Stimulated activated CD4-positive, alpha-beta T cell treated with anti-CD3 and anti-CD28 coated beads, Interleukin-15, amount 100 ng/mL, for 48 hours (primary cell): ENCODE measurements at regions not wholly inside any gene's neighbourhood (a gene's known extent, or its start where the extent isn't known, plus 50 kb on each side); places are given as distances from the start of the nearest gene placed in this dataset.
A peak's percentile ranks its signal among the peaks of the same experiment; 100 is the strongest.
"Not testable (repeated sequence)": the region's sequence is repeated elsewhere in the genome, so short reads cannot be mapped to it uniquely, and the experiment has no call there.

Experiments
- DNase-seq, 2 donors: peaks; one replicate each; pipeline ENCODE4 v3.0.0-alpha.2; 2020; ENCODE audit warnings: low read depth in 2 of 2

GRCh38 chr7:131681961-131682360 lies 125.5 kb upstream of the PODXL start:
- no peak for DNase-seq

DNA sequence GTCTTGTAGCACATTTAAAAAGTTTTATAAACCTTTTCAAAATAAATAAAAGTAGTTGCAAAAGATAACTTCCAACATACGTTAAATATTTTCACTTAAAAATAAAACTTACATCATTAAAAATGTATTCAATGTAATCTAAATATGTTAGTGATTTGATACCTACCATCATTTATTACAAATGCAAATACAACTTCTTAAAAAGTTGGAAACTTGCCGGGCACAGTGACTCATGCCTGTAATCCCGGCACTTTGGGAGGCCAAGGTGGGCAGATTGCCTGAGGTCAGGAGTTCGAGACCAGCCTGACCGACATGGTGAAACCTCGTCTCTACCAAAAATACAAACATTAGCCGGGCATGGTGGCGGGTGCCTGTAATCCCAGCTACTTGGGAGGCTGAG lies 122.6 kb upstream of the PODXL start:
- not testable (repeated sequence) for DNase-seq

DNA sequence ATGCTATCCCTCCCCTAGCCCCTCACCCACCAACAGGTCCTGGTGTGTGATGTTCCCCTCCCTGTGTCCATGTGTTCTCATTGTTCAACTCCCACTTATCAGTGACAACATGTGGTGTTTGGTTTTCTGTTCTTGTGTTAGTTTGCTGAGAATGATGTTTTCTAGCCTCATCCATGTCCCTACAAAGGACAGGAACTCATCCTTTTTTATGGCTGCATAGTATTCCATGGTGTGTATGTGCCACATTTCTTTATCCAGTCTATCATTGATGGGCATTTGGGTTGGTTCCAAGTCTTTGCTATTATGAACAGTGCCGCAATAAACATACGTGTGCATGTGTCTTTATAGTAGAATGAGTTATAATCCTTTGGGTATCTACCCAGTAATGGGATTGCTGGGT lies 120.4 kb upstream of the PODXL start:
- not testable (repeated sequence) for DNase-seq

DNA sequence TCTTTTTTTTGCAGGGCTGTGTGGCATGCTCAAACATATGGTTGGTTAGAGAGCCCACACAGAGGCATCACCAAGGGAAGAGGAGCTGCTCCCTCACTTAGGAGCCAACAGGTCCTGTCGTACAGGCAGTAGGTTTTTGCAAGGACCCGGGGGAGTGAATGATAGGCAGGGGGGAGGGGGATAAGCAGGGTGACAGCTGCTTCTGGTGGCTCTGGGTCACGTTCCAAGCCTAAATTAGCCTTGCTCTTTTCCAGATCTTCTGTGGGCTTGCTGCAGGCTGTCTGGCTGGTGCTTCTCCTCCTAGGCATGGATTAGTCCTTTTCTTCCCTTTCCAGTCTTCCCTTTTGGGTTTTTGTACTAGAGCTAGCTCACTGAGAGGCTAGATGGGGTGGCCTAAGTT lies 117.7 kb upstream of the PODXL start:
- no peak for DNase-seq

DNA sequence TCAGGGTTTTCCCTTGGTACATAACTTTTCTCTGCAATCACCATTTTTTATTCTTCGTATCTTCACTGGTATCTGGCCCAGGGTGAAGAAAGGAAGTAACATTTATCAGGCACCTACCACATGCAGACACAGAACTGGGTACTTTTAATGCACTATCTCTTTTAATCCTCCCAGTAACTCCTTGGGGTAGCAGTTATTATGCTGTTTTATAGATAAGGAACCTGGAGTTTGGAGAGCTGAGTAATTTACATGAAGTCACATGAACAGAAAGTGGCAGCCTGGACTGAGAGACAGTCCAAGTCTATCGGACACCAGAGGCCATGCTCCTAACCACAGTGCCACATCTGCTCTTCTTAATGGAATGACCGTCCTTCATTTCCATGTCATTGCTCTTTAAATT lies 117.1 kb upstream of the PODXL start:
- no peak for DNase-seq

DNA sequence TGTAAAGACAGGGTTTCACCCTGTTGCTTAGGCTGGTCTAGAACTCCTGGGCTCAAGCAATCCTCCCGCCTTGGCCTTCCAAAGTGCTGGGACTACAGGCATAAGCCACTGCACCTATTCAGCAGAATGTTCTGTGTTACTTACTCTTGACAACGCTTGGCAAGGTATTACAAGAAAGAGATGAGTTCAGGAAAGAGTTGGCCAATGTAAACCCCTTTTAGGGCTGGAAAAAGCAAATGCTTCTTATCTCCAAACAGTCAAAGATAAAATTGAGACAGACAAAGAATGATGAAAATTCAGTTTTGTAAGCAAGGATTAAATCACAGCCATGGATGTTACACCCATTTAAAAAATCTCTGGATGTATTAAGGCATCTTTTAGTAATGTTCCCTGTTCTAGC lies 114.0 kb upstream of the PODXL start:
- DNase-seq, result no peak

DNA sequence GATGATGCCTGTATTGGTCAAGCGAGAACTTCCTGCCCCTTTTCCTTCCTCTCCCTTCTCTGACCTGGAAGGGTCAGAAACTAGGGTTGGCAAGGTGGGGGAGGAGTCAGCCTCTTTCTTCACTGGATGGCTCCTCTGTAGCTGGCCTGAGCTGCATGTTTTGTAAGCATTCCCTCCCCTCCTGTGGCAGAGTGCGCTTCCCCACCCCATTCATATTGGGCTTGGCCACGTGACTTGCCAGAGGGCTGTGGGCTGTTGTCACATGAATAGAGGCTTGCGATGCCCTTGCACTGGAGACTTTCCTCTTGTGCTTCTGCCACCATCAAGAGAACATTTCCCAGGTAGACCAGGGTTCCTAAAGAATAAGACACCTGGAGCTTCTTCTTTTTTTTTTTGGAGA lies 111.3 kb upstream of the PODXL start:
- no peak for DNase-seq

GRCh38 chr7:131665021-131665420 lies 108.6 kb upstream of the PODXL start:
- no peak for DNase-seq

DNA sequence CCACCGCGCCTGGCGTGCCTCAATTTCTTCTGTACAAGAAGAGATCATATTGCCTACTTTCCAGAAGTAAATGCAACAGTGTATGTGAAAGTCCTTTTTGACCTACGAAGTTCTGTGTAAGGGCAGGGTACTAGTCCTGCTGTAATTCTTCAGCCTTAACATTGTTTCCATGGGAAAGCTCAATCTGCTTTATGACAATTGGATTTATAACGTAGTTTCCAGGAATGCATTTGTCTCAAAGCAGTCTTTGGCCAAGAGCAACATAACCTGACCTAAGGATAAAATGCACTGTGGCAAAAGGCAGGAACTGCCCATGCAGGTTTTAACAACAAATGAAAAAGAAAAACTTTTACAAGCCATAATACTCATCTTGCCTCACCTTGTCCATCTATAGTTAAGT lies 108.1 kb upstream of the PODXL start:
- no peak for DNase-seq

- not testable (repeated sequence) for DNase-seq
Measured at GRCh38 chr7:131662301-131662873, 106.0 kb upstream of the PODXL start.

GRCh38 chr7:131657881-131658280 lies 101.5 kb upstream of the PODXL start:
- DNase-seq, result no peak

DNA sequence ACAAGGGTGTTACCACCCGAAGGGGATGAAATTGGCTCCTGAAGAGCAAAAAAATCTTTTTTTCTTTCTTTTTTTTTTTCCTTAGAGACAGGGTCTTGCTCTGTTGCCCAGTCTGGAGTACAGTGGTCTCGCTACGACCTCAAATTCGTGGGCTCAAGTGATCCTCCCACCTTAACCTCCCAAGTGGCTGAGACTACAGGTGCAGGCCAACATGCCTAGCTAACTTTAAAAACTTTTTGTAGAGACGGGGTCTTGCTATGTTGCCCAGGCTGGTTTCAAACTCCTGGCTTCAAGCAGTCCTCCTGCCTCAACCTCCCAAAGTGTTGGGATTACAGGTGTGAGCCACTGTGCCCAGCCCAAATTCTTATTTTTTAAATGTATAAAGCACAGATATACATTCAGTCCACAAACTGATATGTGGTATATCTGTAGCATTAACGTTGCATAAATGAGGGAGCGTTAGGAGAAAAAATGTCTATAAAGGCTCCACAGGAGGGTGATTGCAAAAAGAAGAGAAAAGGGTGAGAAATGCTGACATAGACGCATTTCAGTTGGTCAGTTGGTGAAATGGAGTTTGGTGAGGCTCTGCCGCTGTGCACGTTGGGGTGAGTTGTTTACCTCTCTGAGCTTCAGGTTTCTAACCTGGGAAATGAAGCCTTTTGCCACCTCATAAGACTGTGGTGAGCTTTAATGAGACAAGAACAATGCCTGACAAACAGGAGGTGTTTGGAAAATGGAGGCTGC lies 100.7 kb upstream of the PODXL start:
- DNase-seq, result no peak

DNA sequence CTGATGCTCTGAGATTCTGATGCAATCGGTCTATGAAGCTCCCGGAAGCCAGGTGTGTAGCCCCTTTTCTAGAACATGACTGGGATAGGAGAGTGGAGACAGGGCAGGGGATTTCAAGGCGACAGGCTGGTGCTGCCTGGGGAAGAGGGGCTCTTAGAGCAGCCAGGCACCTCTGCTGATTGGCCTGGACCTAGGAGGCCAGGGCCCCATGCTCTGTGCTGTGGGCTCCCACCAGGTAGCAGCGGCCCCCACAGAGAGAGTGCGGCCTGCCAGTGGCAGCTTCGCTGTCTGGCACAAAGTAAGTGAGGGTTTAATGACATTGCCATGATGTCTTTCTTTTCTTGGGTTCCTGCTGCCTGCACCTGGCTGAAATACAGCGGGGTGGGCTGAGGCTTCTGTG lies 99.4 kb upstream of the PODXL start:
- no peak for DNase-seq

GRCh38 chr7:131655447-131655846 lies 99.0 kb upstream of the PODXL start:
- DNase-seq, result no peak

- peak; percentile 60 to 78 for DNase-seq
Measured at GRCh38 chr7:131654668-131655326, 98.4 kb upstream of the PODXL start.

- DNase-seq, result no peak
Measured at GRCh38 chr7:131654249-131654558, 97.8 kb upstream of the PODXL start.

DNA sequence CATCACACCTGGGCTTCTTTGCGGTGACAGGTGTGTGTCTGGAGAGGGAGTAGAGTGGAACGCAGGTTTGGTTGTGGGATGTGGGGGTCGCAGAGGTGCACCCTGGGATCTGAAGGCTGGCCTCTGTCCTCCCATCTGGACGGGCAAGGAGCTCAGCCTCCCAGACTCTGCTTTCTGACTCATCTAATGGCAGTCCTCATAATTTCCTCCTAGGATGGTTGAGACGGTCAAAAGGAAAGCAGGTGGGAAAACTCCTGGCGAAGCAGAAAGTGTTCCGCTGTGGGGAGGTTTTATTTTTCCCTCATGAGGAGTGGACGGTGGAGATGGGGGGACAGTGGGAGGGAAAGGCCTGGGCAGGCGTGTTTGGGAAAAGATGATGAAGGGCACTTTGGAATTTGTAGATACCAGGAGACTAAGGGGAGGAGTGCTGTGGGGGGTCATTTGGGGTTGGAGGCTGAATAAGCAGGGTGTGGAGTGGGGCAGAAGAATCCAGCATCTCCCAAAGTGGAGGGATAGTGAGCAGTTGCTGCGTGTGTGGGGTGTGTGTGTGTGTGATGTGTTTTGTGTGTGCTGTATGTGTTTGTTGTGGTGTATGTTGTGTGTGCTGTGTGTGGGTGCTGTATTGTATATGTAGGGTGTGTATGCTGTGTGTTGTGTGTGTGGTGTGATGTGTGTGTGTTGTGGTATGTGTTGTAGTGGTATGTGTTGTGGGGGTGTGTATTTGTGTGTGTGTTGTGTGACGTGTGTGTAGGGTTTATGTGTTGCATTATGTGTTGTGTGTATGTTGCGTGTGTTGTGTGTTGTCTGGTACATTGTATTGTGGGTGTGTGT lies 97.2 kb upstream of the PODXL start:
- DNase-seq, result no peak

DNA sequence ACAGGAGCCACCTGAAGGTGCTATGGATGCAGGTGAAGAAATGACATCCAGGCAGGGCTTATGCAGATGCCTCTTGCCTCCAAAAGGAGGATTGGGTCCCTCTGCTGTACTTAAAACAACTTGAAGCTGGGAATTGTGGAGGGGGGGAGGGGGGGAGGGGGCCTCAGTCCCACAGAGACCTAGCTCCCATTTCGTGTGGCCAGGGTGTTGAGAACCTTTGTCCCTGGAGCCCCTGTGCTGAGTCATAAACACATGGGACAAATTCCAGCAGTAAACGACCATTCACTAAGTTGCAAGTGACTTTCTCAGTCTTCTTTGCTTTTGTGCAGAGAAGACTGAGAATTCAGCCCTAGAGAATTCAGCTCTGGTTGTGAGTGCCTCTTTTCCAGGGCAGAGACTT lies 96.5 kb upstream of the PODXL start:
- DNase-seq, result no peak

GRCh38 chr7:131652194-131652593 lies 95.8 kb upstream of the PODXL start:
- no peak for DNase-seq

DNA sequence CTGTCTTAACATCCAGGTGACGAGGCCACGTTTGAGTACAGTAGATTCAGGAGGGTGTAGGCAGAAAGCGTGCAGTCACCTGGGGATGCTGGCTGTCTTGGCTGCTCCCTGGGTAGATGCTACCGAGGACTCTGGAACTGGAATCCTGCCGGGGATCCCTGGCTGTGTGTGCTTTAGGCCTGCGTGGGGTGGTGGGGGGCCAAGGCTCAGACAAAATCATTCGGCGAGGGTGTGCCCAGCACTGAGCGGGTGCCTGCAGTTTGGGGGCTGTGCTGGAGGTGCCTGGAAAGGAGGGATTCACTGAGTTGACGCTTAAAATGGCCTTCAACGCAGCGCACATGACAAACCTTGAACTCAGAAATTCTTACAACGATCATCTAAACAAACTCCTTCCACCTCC lies 93.5 kb upstream of the PODXL start:
- DNase-seq, result no peak

DNA sequence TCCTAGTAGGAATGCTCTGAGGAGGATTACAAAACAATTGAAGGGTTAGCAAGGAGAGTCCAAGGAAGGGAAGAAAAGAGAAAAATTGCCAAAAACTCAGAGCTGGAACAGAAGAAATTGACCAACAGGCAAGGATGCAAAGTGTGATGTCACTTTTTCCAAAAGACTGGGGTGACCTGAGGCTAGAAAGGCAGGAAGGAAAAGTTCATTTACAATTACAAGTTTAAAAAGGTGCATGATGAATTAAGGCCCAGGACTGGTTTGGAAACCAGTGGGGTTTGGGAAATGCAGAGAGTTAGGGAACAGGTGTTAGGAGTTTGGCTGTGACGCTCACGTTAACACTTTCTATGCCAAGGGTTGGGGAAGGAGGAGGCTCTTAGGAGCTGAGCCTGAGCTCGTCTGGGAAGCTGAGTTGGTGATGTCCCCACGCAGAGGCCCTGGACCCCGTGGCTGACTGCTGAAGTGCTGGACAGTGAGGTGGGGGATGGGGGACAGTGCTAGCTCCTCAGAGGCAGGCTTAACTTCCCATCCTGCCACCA lies 92.6 kb upstream of the PODXL start:
- no peak for DNase-seq

GRCh38 chr7:131648491-131648890 lies 92.1 kb upstream of the PODXL start:
- no peak for DNase-seq
